ENCODE measurements at regions not wholly inside any gene's neighbourhood (a gene's known extent, or its start where the extent isn't known, plus 50 kb on each side); places are given as distances from the start of the nearest gene placed in this dataset.

DNA sequence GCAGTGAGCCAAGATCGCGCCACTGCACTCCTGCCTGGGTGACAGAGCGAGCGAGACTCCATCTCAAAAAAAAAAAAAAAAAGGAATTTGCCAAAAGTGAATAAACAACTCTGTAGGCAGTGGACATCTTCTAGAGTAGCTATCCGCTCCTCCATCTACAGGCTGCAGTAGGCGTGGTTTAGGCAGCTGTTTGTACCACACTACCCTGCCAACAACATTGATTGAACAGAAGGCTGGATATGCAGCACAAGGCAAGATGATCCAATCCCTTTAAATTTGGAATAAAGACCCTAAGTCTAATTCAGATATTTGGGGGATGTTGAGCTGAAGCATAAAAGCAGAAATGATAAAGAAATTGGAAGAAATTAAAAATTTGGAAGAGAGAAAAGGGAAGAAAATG lies 141.6 kb downstream of the TES start:
- TF ChIP-seq POLR2AphosphoS5 (IDR thresholded peaks at IDR 0.05; ENCODE audit: low read depth) (no peak), GABPA (IDR thresholded peaks at IDR 0.05; ENCODE audit: low read depth) (no peak)
- TF ChIP-seq, protein P1, sequence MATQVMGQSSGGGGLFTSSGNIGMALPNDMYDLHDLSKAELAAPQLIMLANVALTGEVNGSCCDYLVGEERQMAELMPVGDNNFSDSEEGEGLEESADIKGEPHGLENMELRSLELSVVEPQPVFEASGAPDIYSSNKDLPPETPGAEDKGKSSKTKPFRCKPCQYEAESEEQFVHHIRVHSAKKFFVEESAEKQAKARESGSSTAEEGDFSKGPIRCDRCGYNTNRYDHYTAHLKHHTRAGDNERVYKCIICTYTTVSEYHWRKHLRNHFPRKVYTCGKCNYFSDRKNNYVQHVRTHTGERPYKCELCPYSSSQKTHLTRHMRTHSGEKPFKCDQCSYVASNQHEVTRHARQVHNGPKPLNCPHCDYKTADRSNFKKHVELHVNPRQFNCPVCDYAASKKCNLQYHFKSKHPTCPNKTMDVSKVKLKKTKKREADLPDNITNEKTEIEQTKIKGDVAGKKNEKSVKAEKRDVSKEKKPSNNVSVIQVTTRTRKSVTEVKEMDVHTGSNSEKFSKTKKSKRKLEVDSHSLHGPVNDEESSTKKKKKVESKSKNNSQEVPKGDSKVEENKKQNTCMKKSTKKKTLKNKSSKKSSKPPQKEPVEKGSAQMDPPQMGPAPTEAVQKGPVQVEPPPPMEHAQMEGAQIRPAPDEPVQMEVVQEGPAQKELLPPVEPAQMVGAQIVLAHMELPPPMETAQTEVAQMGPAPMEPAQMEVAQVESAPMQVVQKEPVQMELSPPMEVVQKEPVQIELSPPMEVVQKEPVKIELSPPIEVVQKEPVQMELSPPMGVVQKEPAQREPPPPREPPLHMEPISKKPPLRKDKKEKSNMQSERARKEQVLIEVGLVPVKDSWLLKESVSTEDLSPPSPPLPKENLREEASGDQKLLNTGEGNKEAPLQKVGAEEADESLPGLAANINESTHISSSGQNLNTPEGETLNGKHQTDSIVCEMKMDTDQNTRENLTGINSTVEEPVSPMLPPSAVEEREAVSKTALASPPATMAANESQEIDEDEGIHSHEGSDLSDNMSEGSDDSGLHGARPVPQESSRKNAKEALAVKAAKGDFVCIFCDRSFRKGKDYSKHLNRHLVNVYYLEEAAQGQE (IDR thresholded peaks at IDR 0.05; ENCODE audit: insufficient replicate concordance, low read depth): no peak
- TF ChIP-seq, protein P2, sequence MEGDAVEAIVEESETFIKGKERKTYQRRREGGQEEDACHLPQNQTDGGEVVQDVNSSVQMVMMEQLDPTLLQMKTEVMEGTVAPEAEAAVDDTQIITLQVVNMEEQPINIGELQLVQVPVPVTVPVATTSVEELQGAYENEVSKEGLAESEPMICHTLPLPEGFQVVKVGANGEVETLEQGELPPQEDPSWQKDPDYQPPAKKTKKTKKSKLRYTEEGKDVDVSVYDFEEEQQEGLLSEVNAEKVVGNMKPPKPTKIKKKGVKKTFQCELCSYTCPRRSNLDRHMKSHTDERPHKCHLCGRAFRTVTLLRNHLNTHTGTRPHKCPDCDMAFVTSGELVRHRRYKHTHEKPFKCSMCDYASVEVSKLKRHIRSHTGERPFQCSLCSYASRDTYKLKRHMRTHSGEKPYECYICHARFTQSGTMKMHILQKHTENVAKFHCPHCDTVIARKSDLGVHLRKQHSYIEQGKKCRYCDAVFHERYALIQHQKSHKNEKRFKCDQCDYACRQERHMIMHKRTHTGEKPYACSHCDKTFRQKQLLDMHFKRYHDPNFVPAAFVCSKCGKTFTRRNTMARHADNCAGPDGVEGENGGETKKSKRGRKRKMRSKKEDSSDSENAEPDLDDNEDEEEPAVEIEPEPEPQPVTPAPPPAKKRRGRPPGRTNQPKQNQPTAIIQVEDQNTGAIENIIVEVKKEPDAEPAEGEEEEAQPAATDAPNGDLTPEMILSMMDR (IDR thresholded peaks at IDR 0.05; ENCODE audit: insufficient read depth, low read length): no peak

All from HL-60 (cell line).